Esophagus muscularis mucosa (tissue), 4 donors: ENCODE measurements at regions not wholly inside any gene's neighbourhood (a gene's known extent, or its start where the extent isn't known, plus 50 kb on each side); places are given as distances from the start of the nearest gene placed in this dataset.

Experiments used
- DNase-seq: peaks from one replicate; pipeline ENCODE4 v3.0.0-alpha.2; 2017; ENCODE audit errors: extremely low spot score
- H3K27ac ChIP-seq, 4 donors: fragments of 200-600 bp; sonication (generic); replicated peaks in 1 of 4; 1 replicate in 3 of 4; 2 replicates in 1 of 4; pipeline ENCODE4 v1.5.1; 2016 to 2019; ENCODE audit warnings: mild to moderate bottlenecking in 1 of 4
- H3K27me3 ChIP-seq, 4 donors: fragments of 200-600 bp; sonication (generic); one replicate each; pipeline versions ENCODE4 v1.5.1 to v1.6.0; 2016 to 2019
- H3K36me3 ChIP-seq, 4 donors: fragments of 200-600 bp; sonication (generic); one replicate each; pipeline ENCODE4 v1.5.1; 2016 to 2019
- H3K4me1 ChIP-seq, 4 donors: fragments of 200-600 bp; sonication (generic); one replicate each; pipeline ENCODE4 v1.5.1; 2016 to 2019
- H3K4me3 ChIP-seq, 4 donors: fragments of 200-600 bp; sonication (generic); 1 replicate in 2 of 4; 2 replicates in 2 of 4; pipeline ENCODE4 v1.5.1; 2016 to 2019; ENCODE audit warnings: mild to moderate bottlenecking in 4 of 4, moderate library complexity in 1 of 4
- H3K9me3 ChIP-seq, 4 donors: fragments of 200-600 bp; sonication (generic); 1 replicate in 3 of 4; 2 replicates in 1 of 4; pipeline ENCODE4 v1.5.1; 2016 to 2019
- EP300 ChIP-seq: sonication (generic); formaldehyde crosslinking; IDR thresholded peaks from one replicate; pipeline ENCODE4 v1.6.1; 2017; ENCODE audit warnings: antibody characterized with exemption
- POLR2A ChIP-seq: fragments of 450-650 bp; IDR thresholded peaks from one replicate; pipeline ENCODE4 v1.6.1; 2017; ENCODE audit warnings: antibody characterized with exemption, moderate library complexity, mild to moderate bottlenecking, low read depth
- POLR2AphosphoS5 ChIP-seq, 2 donors: sonication (generic); formaldehyde crosslinking; IDR thresholded peaks; one replicate each; pipeline ENCODE4 v1.6.1; 2017; ENCODE audit warnings: antibody characterized with exemption in 2 of 2
- WGBS: methylation state at CpG from one replicate; pipeline ENCODE4 v1.1.5; 2018; 5-methylcytosine and 5-hydroxymethylcytosine counted together
- intact Hi-C: fragments of 100-400 bp; cut with DNase I; formaldehyde crosslinking; loops from one replicate; pipeline ENCODE4 v1.15.1; 2023
- TF ChIP-seq, protein P1 (sequence below), 3 experiments: fragments of 200-600 bp in 2 of 3; fragments of 450-650 bp in 1 of 3; sonication (generic) in 2 of 3; IDR thresholded peaks; one replicate each; pipeline ENCODE4 v1.5.1; 2017 to 2019; ENCODE audit warnings: antibody characterized with exemption in 3 of 3, mild to moderate bottlenecking in 2 of 3, moderate library complexity in 1 of 3

DNA sequence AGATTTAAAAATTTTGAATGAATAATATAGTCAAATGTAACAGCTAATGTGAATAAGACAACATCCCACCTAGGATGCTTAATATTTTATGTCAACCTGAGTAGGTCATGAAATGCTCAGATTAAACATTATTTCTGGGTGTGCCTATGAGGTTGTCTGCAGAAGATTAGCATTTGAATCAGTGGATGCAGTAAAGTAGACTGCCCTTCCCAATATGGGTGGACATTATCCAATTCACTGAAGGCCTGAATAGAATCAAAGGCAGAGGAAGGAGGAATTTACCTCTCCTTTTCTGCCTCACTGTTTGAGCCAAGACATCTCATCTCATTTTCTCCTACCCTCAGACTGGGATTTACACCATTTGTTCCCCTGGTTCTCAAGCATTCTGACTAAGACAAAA lies 1582.3 kb downstream of the EFNA5 start:
- Histone ChIP-seq H3K36me3 (no peaks in the 10 kb centered on the region), H3K4me1 (no peaks in the 10 kb centered on the region), H3K27ac (no peak overlapping the region), H3K27me3 (no peaks in the 10 kb centered on the region), H3K4me3 (no peak overlapping the region), H3K9me3 (no peaks in the 10 kb centered on the region)
- TF ChIP-seq POLR2AphosphoS5 (IDR thresholded peaks at IDR 0.05), result no peak
- no peak for DNase-seq
- intact Hi-C loops, result no loop called here

DNA sequence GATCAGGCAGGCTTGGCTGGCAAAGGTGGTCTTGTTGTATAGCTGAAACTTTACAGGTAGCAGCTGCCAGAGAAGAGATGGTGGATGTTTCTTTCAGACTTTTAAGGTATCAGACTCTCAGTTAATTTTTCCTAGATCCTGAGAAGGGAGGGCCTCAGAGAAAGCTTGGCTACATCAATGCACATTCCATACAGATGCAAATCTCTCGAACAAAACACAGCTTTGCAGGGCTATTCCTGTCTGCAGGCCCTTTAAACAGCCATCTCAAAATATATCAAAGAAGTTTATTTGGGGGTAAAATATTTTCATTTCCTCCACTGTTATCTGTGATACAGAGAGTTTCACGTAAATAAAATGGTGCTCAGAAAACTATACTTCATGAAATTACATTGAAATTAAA lies 1584.4 kb downstream of the EFNA5 start:
- no peak for DNase-seq
- H3K27ac ChIP-seq, result no peak overlapping the region
- no peaks in the 10 kb centered on the region for H3K27me3 ChIP-seq
- no peaks in the 10 kb centered on the region for H3K9me3 ChIP-seq
- WGBS, result 67% methylated on average over 2 of the region's 2 CpGs
- intact Hi-C loops, result no loop called here
- H3K4me1 ChIP-seq, result no peaks in the 10 kb centered on the region
- TF ChIP-seq POLR2AphosphoS5 (IDR thresholded peaks at IDR 0.05) (no peak), POLR2A (no peak), EP300 (no peak)
- TF ChIP-seq, protein P1, sequence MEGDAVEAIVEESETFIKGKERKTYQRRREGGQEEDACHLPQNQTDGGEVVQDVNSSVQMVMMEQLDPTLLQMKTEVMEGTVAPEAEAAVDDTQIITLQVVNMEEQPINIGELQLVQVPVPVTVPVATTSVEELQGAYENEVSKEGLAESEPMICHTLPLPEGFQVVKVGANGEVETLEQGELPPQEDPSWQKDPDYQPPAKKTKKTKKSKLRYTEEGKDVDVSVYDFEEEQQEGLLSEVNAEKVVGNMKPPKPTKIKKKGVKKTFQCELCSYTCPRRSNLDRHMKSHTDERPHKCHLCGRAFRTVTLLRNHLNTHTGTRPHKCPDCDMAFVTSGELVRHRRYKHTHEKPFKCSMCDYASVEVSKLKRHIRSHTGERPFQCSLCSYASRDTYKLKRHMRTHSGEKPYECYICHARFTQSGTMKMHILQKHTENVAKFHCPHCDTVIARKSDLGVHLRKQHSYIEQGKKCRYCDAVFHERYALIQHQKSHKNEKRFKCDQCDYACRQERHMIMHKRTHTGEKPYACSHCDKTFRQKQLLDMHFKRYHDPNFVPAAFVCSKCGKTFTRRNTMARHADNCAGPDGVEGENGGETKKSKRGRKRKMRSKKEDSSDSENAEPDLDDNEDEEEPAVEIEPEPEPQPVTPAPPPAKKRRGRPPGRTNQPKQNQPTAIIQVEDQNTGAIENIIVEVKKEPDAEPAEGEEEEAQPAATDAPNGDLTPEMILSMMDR (IDR thresholded peaks at IDR 0.05), result no peak
- no peak overlapping the region for H3K4me3 ChIP-seq
- H3K36me3 ChIP-seq, result no peaks in the 10 kb centered on the region

DNA sequence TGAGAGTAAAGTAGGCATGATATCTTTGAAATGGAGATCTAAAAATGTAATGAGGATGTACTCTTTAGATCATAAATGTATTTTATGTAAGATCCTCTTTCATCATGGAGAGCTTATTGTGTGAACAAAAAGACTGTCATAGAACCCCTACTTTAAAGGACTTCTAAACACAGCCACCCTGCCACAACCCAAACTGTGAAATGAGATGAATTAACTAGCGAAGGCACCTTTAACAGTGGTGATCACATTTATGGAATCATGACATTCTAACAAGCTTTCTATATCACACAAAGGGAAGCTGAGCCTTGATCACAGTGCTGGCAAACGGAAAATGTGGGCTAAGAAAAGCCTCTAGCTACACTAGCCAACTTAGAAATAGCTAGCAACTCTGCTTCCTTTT lies 1585.2 kb downstream of the EFNA5 start:
- no peak for TF ChIP-seq POLR2A
- TF ChIP-seq, protein P1 (IDR thresholded peaks at IDR 0.05), result no peak
- TF ChIP-seq EP300, result no peak
- TF ChIP-seq POLR2AphosphoS5 (IDR thresholded peaks at IDR 0.05), result no peak
- 72% methylated on average over 2 of the region's 2 CpGs for WGBS
- H3K9me3 ChIP-seq, result no peaks in the 10 kb centered on the region
- H3K4me1 ChIP-seq, result no peaks in the 10 kb centered on the region
- no peaks in the 10 kb centered on the region for H3K36me3 ChIP-seq
- no peaks in the 10 kb centered on the region for H3K27me3 ChIP-seq
- no peak overlapping the region for H3K27ac ChIP-seq
- no peak for DNase-seq
- intact Hi-C loops, result no loop called here
- no peak overlapping the region for H3K4me3 ChIP-seq

DNA sequence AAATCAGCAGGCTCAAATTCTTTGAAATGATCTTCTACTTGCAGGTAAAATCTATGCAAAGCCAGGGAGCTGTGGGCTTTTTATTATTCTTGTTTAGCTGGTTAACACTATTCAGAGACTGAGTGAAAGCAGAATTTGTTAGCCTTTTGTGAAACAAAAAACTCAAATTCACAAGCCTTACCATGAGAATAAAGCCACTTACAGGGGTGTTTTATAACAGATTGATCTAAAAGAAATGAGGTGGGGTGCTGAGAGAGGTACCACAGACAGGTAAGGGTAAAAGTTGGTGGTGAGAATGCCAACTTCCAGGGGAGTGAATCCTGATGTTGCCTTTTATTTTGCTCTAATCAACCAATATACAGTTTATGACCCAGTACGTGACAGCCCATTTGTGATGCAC lies 1585.6 kb downstream of the EFNA5 start:
- 0% methylated on average over 1 of the region's 1 CpG for WGBS
- Histone ChIP-seq H3K27ac (no peak overlapping the region), H3K4me1 (no peaks in the 10 kb centered on the region), H3K36me3 (no peaks in the 10 kb centered on the region), H3K27me3 (no peaks in the 10 kb centered on the region), H3K9me3 (no peaks in the 10 kb centered on the region), H3K4me3 (no peak overlapping the region)
- intact Hi-C loops, result no loop called here
- DNase-seq, result no peak
- TF ChIP-seq POLR2A (no peak), EP300 (no peak), POLR2AphosphoS5 (IDR thresholded peaks at IDR 0.05) (no peak)
- TF ChIP-seq, protein P1 (IDR thresholded peaks at IDR 0.05), result no peak

DNA sequence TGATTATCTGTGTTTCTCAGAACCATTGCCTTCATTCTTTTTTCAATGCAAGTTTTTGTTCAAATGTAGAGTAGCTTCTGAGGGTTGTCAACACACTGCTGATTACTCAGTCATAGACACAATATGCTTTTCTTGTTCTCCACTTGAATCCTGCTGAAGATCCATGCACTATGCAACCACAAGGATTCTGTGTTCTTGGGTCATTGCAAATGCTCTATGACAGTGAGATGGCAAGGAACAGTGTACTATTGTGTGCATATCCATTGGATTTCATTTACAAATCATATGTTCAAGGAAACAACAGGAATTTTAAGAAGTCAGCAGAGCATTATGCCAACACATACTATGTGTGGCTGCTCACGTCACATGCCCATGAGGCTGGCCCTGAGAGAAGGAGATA lies 1590.2 kb downstream of the EFNA5 start:
- TF ChIP-seq, protein P1 (IDR thresholded peaks at IDR 0.05), result no peak
- TF ChIP-seq POLR2A (no peak), EP300 (no peak), POLR2AphosphoS5 (IDR thresholded peaks at IDR 0.05) (no peak)
- no peaks in the 10 kb centered on the region for H3K9me3 ChIP-seq
- DNase-seq, result no peak
- no peak overlapping the region for H3K27ac ChIP-seq
- H3K4me3 ChIP-seq, result no peak overlapping the region
- intact Hi-C loops, result no loop called here
- no peaks in the 10 kb centered on the region for H3K27me3 ChIP-seq
- no peaks in the 10 kb centered on the region for H3K4me1 ChIP-seq
- 94% methylated on average over 1 of the region's 1 CpG for WGBS
- H3K36me3 ChIP-seq, result no peaks in the 10 kb centered on the region
